ENCODE measurements at regions not wholly inside any gene's neighbourhood (a gene's known extent, or its start where the extent isn't known, plus 50 kb on each side); places are given as distances from the start of the nearest gene placed in this dataset.

DNA sequence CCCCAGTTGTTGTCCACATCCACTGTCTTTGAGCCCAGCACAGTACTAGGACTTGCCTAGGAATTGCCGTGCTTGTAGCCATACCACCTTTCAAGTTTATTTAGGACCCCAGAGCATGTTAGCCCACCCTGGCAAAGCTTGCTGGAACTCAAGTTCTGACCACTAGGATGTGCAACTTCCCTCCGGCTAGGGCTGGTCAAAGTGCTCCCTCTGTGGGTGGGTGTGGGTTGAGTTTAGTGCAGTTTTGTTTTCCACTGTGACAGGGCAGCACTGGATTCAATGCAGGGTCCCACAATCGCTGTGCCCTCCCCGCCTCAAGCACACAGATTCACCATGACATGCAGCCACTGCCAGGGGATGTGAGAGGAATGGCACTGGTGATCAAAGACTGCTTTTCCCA, 96.0 kb downstream of the RASGEF1B start:
- TF ChIP-seq, protein P1, sequence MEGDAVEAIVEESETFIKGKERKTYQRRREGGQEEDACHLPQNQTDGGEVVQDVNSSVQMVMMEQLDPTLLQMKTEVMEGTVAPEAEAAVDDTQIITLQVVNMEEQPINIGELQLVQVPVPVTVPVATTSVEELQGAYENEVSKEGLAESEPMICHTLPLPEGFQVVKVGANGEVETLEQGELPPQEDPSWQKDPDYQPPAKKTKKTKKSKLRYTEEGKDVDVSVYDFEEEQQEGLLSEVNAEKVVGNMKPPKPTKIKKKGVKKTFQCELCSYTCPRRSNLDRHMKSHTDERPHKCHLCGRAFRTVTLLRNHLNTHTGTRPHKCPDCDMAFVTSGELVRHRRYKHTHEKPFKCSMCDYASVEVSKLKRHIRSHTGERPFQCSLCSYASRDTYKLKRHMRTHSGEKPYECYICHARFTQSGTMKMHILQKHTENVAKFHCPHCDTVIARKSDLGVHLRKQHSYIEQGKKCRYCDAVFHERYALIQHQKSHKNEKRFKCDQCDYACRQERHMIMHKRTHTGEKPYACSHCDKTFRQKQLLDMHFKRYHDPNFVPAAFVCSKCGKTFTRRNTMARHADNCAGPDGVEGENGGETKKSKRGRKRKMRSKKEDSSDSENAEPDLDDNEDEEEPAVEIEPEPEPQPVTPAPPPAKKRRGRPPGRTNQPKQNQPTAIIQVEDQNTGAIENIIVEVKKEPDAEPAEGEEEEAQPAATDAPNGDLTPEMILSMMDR (IDR thresholded peaks at IDR 0.05; ENCODE audit: extremely low read depth, insufficient read depth, missing control alignments) = no peak
- DNase-seq (ENCODE audit: low spot score) = no peak
- in situ Hi-C loops (cut with MboI; ENCODE audit: low pct_unique_long_range_greater_than_20kb, low sequenced_read_pairs, unreplicated experiment) = no loop called here

DNA sequence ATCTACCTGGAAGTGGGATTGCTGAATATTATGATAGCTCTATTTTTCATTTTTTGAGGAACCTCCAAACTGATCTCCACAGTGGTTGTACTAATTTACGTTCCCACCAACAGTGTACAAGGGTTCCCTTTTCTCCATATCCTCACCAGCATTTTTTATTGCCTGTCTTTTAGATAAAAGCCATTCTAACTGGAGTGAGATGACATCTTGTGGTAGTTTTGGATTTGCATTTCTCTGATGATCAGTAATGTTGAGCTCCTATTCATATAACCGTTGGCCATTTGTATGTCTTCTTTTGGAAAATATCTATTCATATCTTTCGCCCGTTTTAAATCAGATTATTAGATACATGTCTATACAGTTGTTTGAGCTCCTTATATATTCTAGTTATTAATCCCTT, 101.8 kb downstream of the RASGEF1B start:
- TF ChIP-seq, protein P1 (IDR thresholded peaks at IDR 0.05; ENCODE audit: extremely low read depth, insufficient read depth, missing control alignments) = no peak
- no peak for DNase-seq (ENCODE audit: low spot score)
- in situ Hi-C loops (cut with MboI; ENCODE audit: low pct_unique_long_range_greater_than_20kb, low sequenced_read_pairs, unreplicated experiment) = loop anchor here (25.0 kb wide), 1 partner anchor 1008 kb away; no protein-coding TSS in a partner anchor

DNA sequence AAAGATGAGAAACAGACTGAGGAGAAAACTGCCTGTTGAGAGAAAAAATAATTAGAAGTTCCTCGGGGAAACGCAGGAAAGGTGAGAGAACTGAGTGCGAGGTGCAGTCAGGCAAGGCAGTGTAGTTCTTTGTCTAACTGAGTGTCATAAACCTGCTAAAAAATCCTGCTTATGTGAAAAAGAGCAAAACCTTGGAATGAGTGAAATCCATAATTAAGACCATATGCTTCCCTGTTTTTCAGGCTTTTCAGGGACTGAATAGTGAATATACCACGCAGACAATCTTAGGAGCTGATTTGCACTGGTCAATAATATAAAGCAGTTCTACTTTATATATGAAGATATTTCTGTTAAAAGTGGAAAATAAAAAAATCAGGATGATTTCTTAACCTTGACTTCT, 104.9 kb downstream of the RASGEF1B start:
- in situ Hi-C loops (cut with MboI; ENCODE audit: low pct_unique_long_range_greater_than_20kb, low sequenced_read_pairs, unreplicated experiment) = loop anchor here (25.0 kb wide), 1 partner anchor 1004 kb away; no protein-coding TSS in a partner anchor
- no peak for DNase-seq (ENCODE audit: low spot score)
- TF ChIP-seq, protein P1 (IDR thresholded peaks at IDR 0.05; ENCODE audit: extremely low read depth, insufficient read depth, missing control alignments) = no peak

DNA sequence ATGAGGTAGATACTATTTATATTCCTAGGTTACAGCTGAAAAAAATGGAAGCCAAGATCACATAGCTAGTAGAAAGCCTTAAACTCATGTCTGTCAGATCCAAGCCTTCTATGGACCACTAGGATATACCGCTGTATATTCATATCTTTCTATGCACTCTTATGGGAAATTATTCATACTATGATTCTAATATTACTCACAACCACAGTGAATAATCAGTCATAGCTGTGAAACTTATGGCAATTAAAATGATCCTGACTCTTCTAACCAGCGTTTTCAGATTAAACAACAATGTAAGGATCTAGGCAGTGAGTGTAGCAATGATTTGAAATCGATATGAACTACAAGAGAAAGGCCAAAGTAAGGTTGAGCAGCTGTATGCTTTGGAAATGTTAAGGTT, 111.0 kb downstream of the RASGEF1B start:
- no peak for DNase-seq (ENCODE audit: low spot score)
- in situ Hi-C loops (cut with MboI; ENCODE audit: low pct_unique_long_range_greater_than_20kb, low sequenced_read_pairs, unreplicated experiment) = loop anchor here (25.0 kb wide), 1 partner anchor 998 kb away; no protein-coding TSS in a partner anchor
- TF ChIP-seq, protein P1 (IDR thresholded peaks at IDR 0.05; ENCODE audit: extremely low read depth, insufficient read depth, missing control alignments) = no peak

DNA sequence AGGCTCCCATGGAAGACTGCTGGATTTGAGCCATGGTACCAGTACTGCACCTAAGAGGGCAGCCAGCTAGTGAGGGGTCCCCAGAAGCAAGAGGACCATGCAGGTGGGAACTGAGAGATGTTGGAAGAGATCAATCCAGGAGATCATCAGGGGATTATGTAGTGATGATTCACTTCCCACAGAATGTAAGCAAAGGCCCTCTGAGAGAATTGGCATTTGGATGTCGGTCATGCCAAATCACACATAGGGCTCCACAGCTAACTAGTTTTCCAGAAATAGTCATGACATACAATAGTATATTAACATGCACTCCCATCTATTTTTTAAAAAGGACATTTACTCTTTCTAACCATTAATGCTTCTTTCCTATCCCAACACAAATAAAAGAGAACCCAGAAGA, 112.5 kb downstream of the RASGEF1B start:
- DNase-seq (ENCODE audit: low spot score) = no peak
- TF ChIP-seq, protein P1 (IDR thresholded peaks at IDR 0.05; ENCODE audit: extremely low read depth, insufficient read depth, missing control alignments) = no peak
- in situ Hi-C loops (cut with MboI; ENCODE audit: low pct_unique_long_range_greater_than_20kb, low sequenced_read_pairs, unreplicated experiment) = loop anchor here (25.0 kb wide), 1 partner anchor 997 kb away; no protein-coding TSS in a partner anchor

DNA sequence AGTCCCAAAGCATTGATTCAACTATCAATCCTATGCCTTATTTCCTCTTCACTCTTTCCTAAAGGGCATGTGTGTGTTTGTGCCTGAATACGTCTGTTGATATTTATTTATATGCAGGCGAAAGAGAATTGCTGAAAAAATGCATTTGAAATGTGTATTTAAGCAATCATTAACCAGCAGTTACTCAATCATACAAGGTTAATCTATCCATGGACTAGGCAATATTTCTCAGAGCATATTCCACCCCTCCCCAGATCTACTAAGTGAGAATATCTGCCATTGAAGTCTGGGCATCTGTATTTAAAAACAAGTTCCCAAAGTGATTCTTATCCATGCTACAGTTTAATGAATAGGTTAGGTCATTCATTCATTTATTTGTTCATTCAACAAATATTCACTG, 113.6 kb downstream of the RASGEF1B start:
- no peak for DNase-seq (ENCODE audit: low spot score)
- in situ Hi-C loops (cut with MboI; ENCODE audit: low pct_unique_long_range_greater_than_20kb, low sequenced_read_pairs, unreplicated experiment) = loop anchor here (25.0 kb wide), 1 partner anchor 996 kb away; no protein-coding TSS in a partner anchor
- TF ChIP-seq, protein P1 (IDR thresholded peaks at IDR 0.05; ENCODE audit: extremely low read depth, insufficient read depth, missing control alignments) = no peak
